ENCODE measurements at regions not wholly inside any gene's neighbourhood (a gene's known extent, or its start where the extent isn't known, plus 50 kb on each side); places are given as distances from the start of the nearest gene placed in this dataset.

- intact Hi-C loops (cut with DNase I) = no loop called here
- TF ChIP-seq POLR2AphosphoS5 (IDR thresholded peaks at IDR 0.05) (no peak), EP300 (IDR thresholded peaks at IDR 0.05) (no peak), POLR2A (IDR thresholded peaks at IDR 0.05) (no peak)
- TF ChIP-seq, protein P1, sequence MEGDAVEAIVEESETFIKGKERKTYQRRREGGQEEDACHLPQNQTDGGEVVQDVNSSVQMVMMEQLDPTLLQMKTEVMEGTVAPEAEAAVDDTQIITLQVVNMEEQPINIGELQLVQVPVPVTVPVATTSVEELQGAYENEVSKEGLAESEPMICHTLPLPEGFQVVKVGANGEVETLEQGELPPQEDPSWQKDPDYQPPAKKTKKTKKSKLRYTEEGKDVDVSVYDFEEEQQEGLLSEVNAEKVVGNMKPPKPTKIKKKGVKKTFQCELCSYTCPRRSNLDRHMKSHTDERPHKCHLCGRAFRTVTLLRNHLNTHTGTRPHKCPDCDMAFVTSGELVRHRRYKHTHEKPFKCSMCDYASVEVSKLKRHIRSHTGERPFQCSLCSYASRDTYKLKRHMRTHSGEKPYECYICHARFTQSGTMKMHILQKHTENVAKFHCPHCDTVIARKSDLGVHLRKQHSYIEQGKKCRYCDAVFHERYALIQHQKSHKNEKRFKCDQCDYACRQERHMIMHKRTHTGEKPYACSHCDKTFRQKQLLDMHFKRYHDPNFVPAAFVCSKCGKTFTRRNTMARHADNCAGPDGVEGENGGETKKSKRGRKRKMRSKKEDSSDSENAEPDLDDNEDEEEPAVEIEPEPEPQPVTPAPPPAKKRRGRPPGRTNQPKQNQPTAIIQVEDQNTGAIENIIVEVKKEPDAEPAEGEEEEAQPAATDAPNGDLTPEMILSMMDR (IDR thresholded peaks at IDR 0.05) = no peak
- no peak for DNase-seq
- no peaks in the 10 kb centered on the region for H3K4me1 ChIP-seq
- no peak overlapping the region for H3K27ac ChIP-seq
- no peaks in the 10 kb centered on the region for H3K27me3 ChIP-seq
- no peaks in the 10 kb centered on the region for H3K36me3 ChIP-seq
- no peak overlapping the region for H3K4me3 ChIP-seq
- no peaks in the 10 kb centered on the region for H3K9me3 ChIP-seq
- 86 to 89% methylated on average over 4 of the region's 4 CpGs for WGBS, 2 donors
Observed at GRCh38 chr6:156533872-156534524, 243.2 kb upstream of the ARID1B start.

DNA sequence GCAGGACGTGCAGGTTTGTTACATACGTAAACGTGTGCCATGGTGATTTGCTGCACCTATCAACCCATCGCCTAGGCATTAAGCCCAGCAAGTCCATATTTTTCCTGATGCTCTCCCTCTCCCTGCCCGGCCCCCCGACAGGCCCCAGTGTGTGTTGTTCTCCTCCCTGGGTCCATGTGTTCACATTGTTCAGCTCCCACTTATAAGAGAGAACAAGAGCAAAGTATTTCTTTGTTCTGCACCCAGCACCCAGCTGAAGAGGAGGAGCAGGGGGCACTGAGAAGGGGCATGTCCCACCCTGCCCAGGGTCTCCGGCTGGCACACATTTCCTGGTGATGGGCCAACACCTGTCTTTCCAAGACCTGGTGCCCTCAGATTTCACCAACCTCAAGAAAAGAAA is 251.1 kb upstream of the ARID1B start:
- no peak for DNase-seq

GRCh38 chr6:156525541-156525940 is 251.6 kb upstream of the ARID1B start:
- Histone ChIP-seq H3K4me3 (no peak overlapping the region), H3K9me3 (no peaks in the 10 kb centered on the region), H3K27me3 (no peaks in the 10 kb centered on the region), H3K36me3 (no peaks in the 10 kb centered on the region), H3K4me1 (no peaks in the 10 kb centered on the region), H3K27ac (no peak overlapping the region)
- intact Hi-C loops (cut with DNase I) = no loop called here
- WGBS, 2 donors = 50 to 74% methylated on average over 6 of the region's 6 CpGs
- DNase-seq = no peak
- TF ChIP-seq, protein P1 (IDR thresholded peaks at IDR 0.05) = no peak
- TF ChIP-seq POLR2A (IDR thresholded peaks at IDR 0.05) = no peak
- no peak for TF ChIP-seq EP300 (IDR thresholded peaks at IDR 0.05)
- no peak for TF ChIP-seq POLR2AphosphoS5 (IDR thresholded peaks at IDR 0.05)

More for the DNA sequence above, 251.1 kb upstream of the ARID1B start:
- Histone ChIP-seq H3K4me3 (no peak overlapping the region), H3K36me3 (no peaks in the 10 kb centered on the region), H3K9me3 (no peaks in the 10 kb centered on the region), H3K27ac (no peak overlapping the region), H3K4me1 (no peaks in the 10 kb centered on the region), H3K27me3 (no peaks in the 10 kb centered on the region)
- 84% methylated on average over 7 of the region's 7 CpGs for WGBS, 2 donors
- no peak for TF ChIP-seq POLR2A (IDR thresholded peaks at IDR 0.05)
- no peak for TF ChIP-seq POLR2AphosphoS5 (IDR thresholded peaks at IDR 0.05)
- TF ChIP-seq EP300 (IDR thresholded peaks at IDR 0.05) = no peak
- TF ChIP-seq, protein P1 (IDR thresholded peaks at IDR 0.05) = no peak
- intact Hi-C loops (cut with DNase I) = no loop called here

DNA sequence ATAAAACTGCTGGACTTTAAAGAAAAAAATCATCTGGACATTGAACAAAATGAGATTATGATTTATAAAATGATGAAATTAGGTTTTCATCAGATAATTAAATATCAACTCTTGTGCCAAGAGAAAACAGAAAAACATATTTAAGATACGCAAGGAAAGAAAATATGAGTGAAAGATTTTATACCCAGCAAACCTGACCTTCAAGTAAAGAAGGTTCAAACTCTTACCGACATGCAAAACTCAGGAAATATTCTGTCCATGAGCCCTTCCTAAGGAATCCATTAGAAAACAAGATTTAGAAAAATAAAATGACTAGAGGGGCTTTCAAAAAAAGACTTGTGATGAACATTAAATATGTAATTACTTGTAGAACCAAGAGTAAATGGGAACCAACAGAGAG is 257.2 kb upstream of the ARID1B start:
- TF ChIP-seq POLR2A (IDR thresholded peaks at IDR 0.05) = no peak
- no peak for TF ChIP-seq EP300 (IDR thresholded peaks at IDR 0.05)
- TF ChIP-seq POLR2AphosphoS5 (IDR thresholded peaks at IDR 0.05) = no peak
- TF ChIP-seq, protein P1 (IDR thresholded peaks at IDR 0.05) = no peak
- Histone ChIP-seq H3K27me3 (no peaks in the 10 kb centered on the region), H3K27ac (no peak overlapping the region), H3K4me1 (no peaks in the 10 kb centered on the region), H3K36me3 (no peaks in the 10 kb centered on the region), H3K4me3 (no peak overlapping the region), H3K9me3 (peaks cover 0 to 5% (median 2%) of the 10 kb centered on the region in 4 donors)
- DNase-seq = no peak
- intact Hi-C loops (cut with DNase I) = no loop called here
- 71 to 74% methylated on average over 2 of the region's 2 CpGs for WGBS, 2 donors

DNA sequence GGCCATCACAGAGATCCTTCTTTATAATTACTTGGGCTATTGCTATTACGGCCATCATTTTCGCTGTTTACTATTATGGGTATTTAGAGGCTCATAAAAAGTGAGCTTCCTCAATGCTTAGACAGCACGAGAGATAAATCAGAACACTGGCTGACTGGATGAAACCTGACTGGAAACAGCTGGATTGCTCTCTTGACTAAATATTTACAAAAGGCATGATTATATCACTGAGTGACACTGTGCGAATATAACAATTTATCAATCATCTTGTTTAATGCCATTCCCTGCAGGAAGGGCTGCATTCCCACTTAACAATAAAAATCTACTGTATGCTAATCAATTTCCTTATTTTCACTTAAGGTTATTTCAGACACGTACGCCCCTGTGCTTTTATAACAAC is 260.1 kb upstream of the ARID1B start:
- WGBS, 2 donors = 12 to 62% methylated on average over 6 of the region's 6 CpGs
- DNase-seq = no peak
- TF ChIP-seq, protein P1 (IDR thresholded peaks at IDR 0.05) = no peak
- TF ChIP-seq POLR2AphosphoS5 (IDR thresholded peaks at IDR 0.05) = no peak
- TF ChIP-seq EP300 (IDR thresholded peaks at IDR 0.05) = no peak
- no peak for TF ChIP-seq POLR2A (IDR thresholded peaks at IDR 0.05)

More for the DNA sequence above, 260.1 kb upstream of the ARID1B start:
- H3K4me1 ChIP-seq = peaks cover 0 to 7% (median 0%) of the 10 kb centered on the region in 4 donors
- H3K27ac ChIP-seq = no peak overlapping the region
- H3K36me3 ChIP-seq = no peaks in the 10 kb centered on the region
- intact Hi-C loops (cut with DNase I) = no loop called here
- peaks cover 0 to 5% (median 2%) of the 10 kb centered on the region in 4 donors for H3K9me3 ChIP-seq
- H3K4me3 ChIP-seq = no peak overlapping the region
- H3K27me3 ChIP-seq = no peaks in the 10 kb centered on the region

Data from sigmoid colon (tissue), 6 donors.